NB4 (cell line): ENCODE measurements at regions not wholly inside any gene's neighbourhood (a gene's known extent, or its start where the extent isn't known, plus 50 kb on each side); places are given as distances from the start of the nearest gene placed in this dataset.

Experiments used
- CTCF ChIP-seq: IDR thresholded peaks from one replicate; pipeline ENCODE4 v1.5.1; 2012; ENCODE audit warnings: low read depth, low read length
- MYC ChIP-seq: IDR thresholded peaks from 2 replicates; pipeline ENCODE4 v1.6.1; 2011; ENCODE audit warnings: low read depth, low read length
- POLR2A ChIP-seq: IDR thresholded peaks from 2 replicates; pipeline ENCODE4 v1.6.1; 2011; ENCODE audit warnings: mild to moderate bottlenecking; ENCODE audit not compliant: insufficient read length; ENCODE audit errors: extremely low read depth
- TF ChIP-seq, protein P1 (sequence below): IDR thresholded peaks from 2 replicates; pipeline ENCODE4 v1.6.1; 2011; ENCODE audit warnings: low read depth, low read length

- TF ChIP-seq MYC = no peak
- no peak for TF ChIP-seq CTCF
- no peak for TF ChIP-seq POLR2A
- TF ChIP-seq, protein P1, sequence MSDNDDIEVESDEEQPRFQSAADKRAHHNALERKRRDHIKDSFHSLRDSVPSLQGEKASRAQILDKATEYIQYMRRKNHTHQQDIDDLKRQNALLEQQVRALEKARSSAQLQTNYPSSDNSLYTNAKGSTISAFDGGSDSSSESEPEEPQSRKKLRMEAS = no peak
Observed at GRCh38 chr1:194616835-194617234, 1430.4 kb upstream of the B3GALT2 start.
